Esophagus squamous epithelium (tissue), 4 donors: ENCODE measurements at regions not wholly inside any gene's neighbourhood (a gene's known extent, or its start where the extent isn't known, plus 50 kb on each side); places are given as distances from the start of the nearest gene placed in this dataset.

ENCODE experiments used
- CTCF ChIP-seq, 6 experiments: fragments of 450-650 bp in 4 of 6; fragments of 200-600 bp in 2 of 6; sonication (generic) in 2 of 6; IDR thresholded peaks; one replicate each; pipeline ENCODE4 v1.5.1; 2016 to 2019; ENCODE audit warnings: antibody characterized with exemption in 6 of 6, mild to moderate bottlenecking in 4 of 6, moderate library complexity in 4 of 6
- POLR2A ChIP-seq, 4 donors: fragments of 450-650 bp; IDR thresholded peaks; one replicate each; pipeline ENCODE4 v1.6.1; 2017; ENCODE audit warnings: antibody characterized with exemption in 4 of 4, mild to moderate bottlenecking in 4 of 4, moderate library complexity in 3 of 4

- TF ChIP-seq CTCF (IDR thresholded peaks at IDR 0.05), result no peak
- no peak for TF ChIP-seq POLR2A (IDR thresholded peaks at IDR 0.05)
These were observed 365.0 kb downstream of the TMEM232 start for GRCh38 chr5:110361471-110361870.
